PC-3 (cell line): ENCODE measurements at regions not wholly inside any gene's neighbourhood (a gene's known extent, or its start where the extent isn't known, plus 50 kb on each side); places are given as distances from the start of the nearest gene placed in this dataset.
A peak's percentile ranks its signal among the peaks of the same experiment; 100 is the strongest.

Experiments
- ATAC-seq: fragments of 200-7000 bp; cut with Tn5 transposase; 2 replicates; pipeline ENCODE4 v1.9.1; 2020; ENCODE audit warnings: mild to moderate bottlenecking, moderate library complexity
- BruUV-seq: library from RNA; stranded (reverse); fragments of 400-500 nt; replicated peaks from 2 replicates; lab custom pipeline; 2021; lab: Mats Ljungman, UMichigan
- CTCF ChIA-PET: fragments of 300-600 bp; sonication (Branson Sonifier 250); formaldehyde crosslinking; loops from one replicate; lab custom pipeline; 2022; ENCODE audit warnings: antibody characterized with exemption; lab: Charles Lee
- POLR2A ChIA-PET: fragments of 300-600 bp; sonication (Branson Sonifier 250); formaldehyde crosslinking; loops from one replicate; lab custom pipeline; 2022; ENCODE audit warnings: antibody characterized with exemption; ENCODE audit not compliant: unreplicated experiment; lab: Charles Lee
- DNase-seq: peaks from one replicate; pipeline ENCODE4 v3.0.0-alpha.2; 2015
- H2AFZ ChIP-seq: fragments of 300-600 bp; sonication (generic); 2 replicates; pipeline ENCODE4 v1.6.0; 2016; ENCODE audit warnings: antibody characterized with exemption, low read length
- H3F3A ChIP-seq: fragments of 300-600 bp; sonication (generic); one replicate; pipeline ENCODE4 v1.6.0; 2017; ENCODE audit warnings: antibody characterized with exemption, low read length, control low read depth, mild to moderate bottlenecking; ENCODE audit not compliant: unreplicated experiment
- H3K27ac ChIP-seq: fragments of 300-600 bp; sonication (generic); 2 replicates; pipeline ENCODE4 v1.5.1; 2016; ENCODE audit warnings: mild to moderate bottlenecking, low read length
- H3K27me3 ChIP-seq: fragments of 300-600 bp; sonication (generic); 2 replicates; pipeline ENCODE4 v1.6.1; 2016; ENCODE audit warnings: low read length, mixed read lengths
- H3K36me3 ChIP-seq: fragments of 300-600 bp; sonication (generic); 2 replicates; pipeline ENCODE4 v1.6.1; 2016; ENCODE audit warnings: low read depth, mixed run types, low read length, mixed read lengths
- H3K4me1 ChIP-seq: fragments of 300-600 bp; sonication (generic); 2 replicates; pipeline ENCODE4 v1.5.1; 2016; ENCODE audit warnings: low read length; ENCODE audit not compliant: insufficient read depth
- H3K4me2 ChIP-seq: fragments of 300-600 bp; sonication (generic); 2 replicates; pipeline ENCODE4 v1.6.0; 2016; ENCODE audit warnings: low read length
- H3K4me3 ChIP-seq: fragments of 300-600 bp; sonication (generic); 2 replicates; pipeline ENCODE4 v1.5.1; 2016; ENCODE audit warnings: mild to moderate bottlenecking, low read length, mixed read lengths
- H3K79me2 ChIP-seq: fragments of 300-600 bp; sonication (generic); 2 replicates; pipeline ENCODE4 v1.6.1; 2017; ENCODE audit warnings: low read length, mixed read lengths
- H3K9ac ChIP-seq: fragments of 300-600 bp; sonication (generic); 2 replicates; pipeline ENCODE4 v1.6.0; 2016; ENCODE audit warnings: mild to moderate bottlenecking, low read length
- H3K9me2 ChIP-seq: fragments of 300-600 bp; sonication (generic); replicated peaks from 2 replicates; pipeline ENCODE4 v1.6.1; 2016; ENCODE audit warnings: mixed run types, low read length, mixed read lengths
- H3K9me3 ChIP-seq: fragments of 300-600 bp; sonication (generic); 2 replicates; pipeline ENCODE4 v1.6.1; 2016; ENCODE audit warnings: low read length, mixed read lengths
- H4K20me1 ChIP-seq: fragments of 300-600 bp; sonication (generic); 2 replicates; pipeline ENCODE4 v1.6.1; 2016; ENCODE audit warnings: low read length, mixed read lengths
- CTCF ChIP-seq: fragments of 300-600 bp; sonication (generic); conservative IDR thresholded peaks from 2 replicates; pipeline ENCODE4 v1.5.1; 2017; ENCODE audit warnings: antibody characterized with exemption, low read depth, mild to moderate bottlenecking, low read length
- EZH2 ChIP-seq: fragments of 300-600 bp; sonication (generic); IDR thresholded peaks from one replicate; pipeline ENCODE4 v1.6.1; 2017; ENCODE audit warnings: antibody characterized with exemption, mild to moderate bottlenecking, low read length; ENCODE audit not compliant: unreplicated experiment
- EZH2phosphoT487 ChIP-seq: fragments of 300-600 bp; sonication (generic); IDR thresholded peaks from 2 replicates; pipeline ENCODE4 v1.6.1; 2018; ENCODE audit warnings: mild to moderate bottlenecking, antibody characterized with exemption, low read length, borderline replicate concordance
- intact Hi-C: fragments of 100-400 bp; cut with micrococcal nuclease; formaldehyde crosslinking; loops from 2 replicates; pipeline ENCODE4 v1.9.0; 2023

DNA sequence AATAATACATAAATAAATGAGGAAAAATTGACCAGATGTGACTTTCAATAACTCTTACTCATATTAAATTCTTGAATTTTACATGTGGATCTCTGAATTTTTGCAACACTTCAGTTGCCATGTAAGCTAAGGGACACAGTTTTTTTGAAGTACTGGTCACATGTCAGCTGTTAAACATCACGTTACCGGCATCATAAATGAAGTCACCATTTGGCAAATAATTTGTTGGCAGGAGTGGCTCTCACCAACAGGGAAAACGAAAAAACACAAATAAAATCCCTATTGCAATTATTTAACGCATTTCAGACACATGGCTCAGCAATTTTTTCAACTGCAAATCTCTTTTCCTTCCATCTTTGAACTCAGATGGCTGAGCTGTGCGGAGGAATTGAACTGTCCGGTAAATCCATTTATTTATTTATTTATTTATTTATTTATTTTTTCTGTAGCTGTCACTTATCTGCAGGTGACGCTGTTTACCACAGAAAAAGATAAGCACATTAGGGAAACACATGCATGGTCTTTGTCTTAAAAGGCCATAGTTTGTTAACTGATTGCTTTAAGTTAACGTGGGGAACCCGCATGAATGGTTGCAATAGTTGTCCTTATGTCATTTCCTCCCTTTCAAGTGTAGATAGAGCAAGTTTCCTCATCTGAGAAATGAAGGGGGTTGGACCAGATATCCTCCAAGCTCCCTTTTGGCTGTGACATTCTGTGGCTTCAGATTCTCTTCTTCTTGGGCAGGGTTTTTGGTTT lies 64.7 kb upstream of the JAZF1 start:
- H3K79me2 ChIP-seq = no peaks in the 10 kb centered on the region
- BruUV-seq = no TSS peak
- no peaks in the 10 kb centered on the region for H3K36me3 ChIP-seq
- no peaks in the 10 kb centered on the region for H3F3A ChIP-seq
- no peak overlapping the region for H2AFZ ChIP-seq
- no peaks in the 10 kb centered on the region for H3K4me1 ChIP-seq
- ATAC-seq (no peak), DNase-seq (no peak)
- intact Hi-C loops = no loop called here
- TF ChIP-seq EZH2 = no peak
- TF ChIP-seq CTCF = no peak
- TF ChIP-seq EZH2phosphoT487 = no peak
- POLR2A ChIA-PET = interaction anchor here (0.6 kb wide), 1 partner anchor 1362 kb away, joined by 3 read pairs; no protein-coding TSS in a partner anchor
- H3K4me2 ChIP-seq = no peak overlapping the region
- no peaks in the 10 kb centered on the region for H3K9me2 ChIP-seq
- H3K4me3 ChIP-seq = no peak overlapping the region
- H4K20me1 ChIP-seq = no peaks in the 10 kb centered on the region
- no peaks in the 10 kb centered on the region for H3K27me3 ChIP-seq
- no peak overlapping the region for H3K27ac ChIP-seq
- CTCF ChIA-PET = no interaction called here
- no peaks in the 10 kb centered on the region for H3K9me3 ChIP-seq
- H3K9ac ChIP-seq = no peak overlapping the region

DNA sequence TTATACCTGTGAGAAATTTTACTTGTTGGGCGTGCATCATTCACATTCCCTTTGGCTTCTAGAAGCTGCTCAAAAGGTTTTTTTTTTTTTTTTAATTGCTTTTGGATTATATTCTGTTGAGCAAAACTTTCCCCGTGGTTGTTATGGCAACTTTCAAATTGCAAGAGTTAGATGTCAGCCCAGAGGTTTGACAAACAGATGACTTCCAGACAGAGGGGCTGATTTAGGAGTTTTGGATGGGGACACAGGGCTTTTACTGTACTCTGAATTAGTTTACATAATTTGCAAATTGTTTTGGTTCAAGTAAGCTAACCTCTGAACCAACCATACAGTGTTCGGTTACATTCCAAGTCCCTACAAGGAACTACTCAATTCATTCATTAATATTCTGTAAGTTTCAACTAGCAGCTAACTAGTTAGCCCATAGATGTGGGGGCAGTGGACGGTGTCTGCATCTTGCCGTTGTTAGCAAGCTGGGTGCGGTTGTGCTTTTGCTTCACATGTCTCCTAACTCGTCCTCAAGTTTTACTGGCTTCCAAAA lies 66.4 kb upstream of the JAZF1 start:
- Histone ChIP-seq H3K27ac (no peak overlapping the region), H3K9ac (no peak overlapping the region)

More for the DNA sequence above, 66.4 kb upstream of the JAZF1 start:
- ATAC-seq (no peak), DNase-seq (no peak)
- H3F3A ChIP-seq = no peaks in the 10 kb centered on the region
- ChIA-PET POLR2A (no interaction called here), CTCF (no interaction called here)
- no peak overlapping the region for H3K4me2 ChIP-seq
- H3K9me2 ChIP-seq = no peaks in the 10 kb centered on the region
- H3K4me3 ChIP-seq = no peak overlapping the region
- no peaks in the 10 kb centered on the region for H3K9me3 ChIP-seq
- no TSS peak for BruUV-seq
- H3K79me2 ChIP-seq = no peaks in the 10 kb centered on the region
- H3K36me3 ChIP-seq = no peaks in the 10 kb centered on the region
- H2AFZ ChIP-seq = 0 out of 2 replicates have a peak overlapping the region, but pooled peaks have one; percentile 6
- no peaks in the 10 kb centered on the region for H3K27me3 ChIP-seq
- TF ChIP-seq EZH2phosphoT487 (no peak), CTCF (no peak), EZH2 (no peak)
- H4K20me1 ChIP-seq = no peaks in the 10 kb centered on the region
- intact Hi-C loops = no loop called here
- H3K4me1 ChIP-seq = no peaks in the 10 kb centered on the region
